ENCODE measurements at regions not wholly inside any gene's neighbourhood (a gene's known extent, or its start where the extent isn't known, plus 50 kb on each side); places are given as distances from the start of the nearest gene placed in this dataset.

DNA sequence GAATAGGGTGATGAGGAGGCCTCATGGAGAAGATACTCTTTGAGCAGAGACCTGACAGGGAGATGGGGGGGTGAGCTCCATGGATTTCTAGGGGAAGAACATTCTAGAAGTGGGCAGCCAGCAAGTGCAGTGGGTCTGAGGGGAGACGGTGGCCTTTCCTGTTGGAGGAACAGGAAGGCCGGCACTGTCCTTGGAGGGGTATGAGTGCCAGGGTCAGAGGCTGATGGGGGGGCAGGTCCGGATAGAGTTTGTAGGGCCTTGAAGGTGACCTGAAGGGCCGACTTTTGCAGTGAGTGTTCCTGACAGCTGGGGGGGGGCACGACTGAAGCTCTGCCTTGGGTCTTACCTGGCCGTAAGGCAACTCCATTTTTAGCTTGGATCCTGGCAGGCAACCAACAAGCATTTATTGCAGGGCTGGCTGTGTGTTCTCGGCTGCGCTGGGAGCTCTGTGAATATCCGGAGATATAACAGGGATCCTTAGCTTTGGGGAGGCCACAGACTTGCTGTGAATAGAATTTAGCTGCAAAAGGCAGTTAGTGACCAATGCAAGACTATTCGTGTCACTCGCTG, 130.6 kb downstream of the MRPS6 start:
- H3K9me3 ChIP-seq = no peaks in the 10 kb centered on the region
- DNase-seq (ENCODE audit: low spot score in 2 of 2) = no peak
- H3K27ac ChIP-seq = no peak overlapping the region
- H3K4me1 ChIP-seq = peaks cover 20% of the 10 kb centered on the region
- H3K4me3 ChIP-seq = no peak overlapping the region
- H3K27me3 ChIP-seq = no peaks in the 10 kb centered on the region
- no peak for TF ChIP-seq POLR2A (IDR thresholded peaks at IDR 0.05)
- no peak for TF ChIP-seq EP300 (IDR thresholded peaks at IDR 0.05)
- no peak for TF ChIP-seq CTCF (IDR thresholded peaks at IDR 0.05)
- no peak for TF ChIP-seq POLR2AphosphoS5 (IDR thresholded peaks at IDR 0.05)
- 85% methylated on average over 11 of the region's 11 CpGs for WGBS
- no peaks in the 10 kb centered on the region for H3K36me3 ChIP-seq

DNA sequence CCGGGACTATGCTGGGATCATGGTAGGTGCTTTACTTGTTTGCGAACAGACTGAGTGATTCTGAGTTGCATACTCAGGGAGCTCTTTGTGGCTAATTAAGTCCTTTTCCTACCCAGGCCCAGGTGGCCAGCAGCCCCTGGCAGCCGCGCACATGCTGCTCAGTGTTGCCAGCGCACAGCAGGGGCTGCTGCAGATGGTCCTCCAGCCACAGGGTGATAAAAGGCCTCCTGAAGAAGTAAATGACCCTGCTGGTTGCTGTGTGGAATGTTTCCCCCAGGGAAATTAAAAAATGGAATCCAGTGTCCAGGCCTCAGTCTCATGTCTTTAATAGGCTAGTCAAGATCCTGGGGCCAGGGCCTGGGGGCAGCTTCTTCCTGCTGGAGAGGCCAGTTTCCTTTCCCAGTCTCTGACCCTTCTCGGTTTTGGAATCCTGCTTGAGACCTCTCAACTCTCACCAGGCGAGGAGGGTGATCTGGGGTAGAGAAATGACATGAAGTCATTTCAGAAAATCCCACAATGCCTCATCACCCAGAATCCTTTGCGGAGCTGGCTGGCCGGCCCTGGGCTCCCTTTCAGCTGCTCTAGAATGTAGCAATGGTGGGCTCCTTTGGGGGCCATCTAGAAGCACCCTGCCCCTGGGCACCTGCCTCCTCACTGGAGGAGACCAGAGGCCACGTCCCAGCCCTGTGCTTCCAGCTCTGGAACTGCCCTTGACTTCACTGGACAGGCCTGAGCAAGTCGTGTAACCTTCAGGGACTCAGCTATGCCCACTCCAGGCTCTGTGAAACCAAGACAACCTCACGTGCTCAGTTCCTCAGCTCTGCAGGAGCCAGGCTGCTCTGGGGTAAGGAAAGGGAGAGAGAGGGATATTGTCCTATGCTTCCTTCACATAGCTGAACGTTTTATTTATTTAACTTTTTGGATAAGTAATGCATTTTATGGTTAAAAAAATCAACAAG, 131.4 kb downstream of the MRPS6 start:
- Histone ChIP-seq H3K9me3 (no peaks in the 10 kb centered on the region), H3K4me1 (peaks cover 20% of the 10 kb centered on the region), H3K36me3 (no peaks in the 10 kb centered on the region), H3K4me3 (no peak overlapping the region), H3K27ac (no peak overlapping the region), H3K27me3 (no peaks in the 10 kb centered on the region)
- WGBS = 93% methylated on average over 13 of the region's 13 CpGs
- DNase-seq (ENCODE audit: low spot score in 2 of 2) = no peak
- no peak for TF ChIP-seq EP300 (IDR thresholded peaks at IDR 0.05)
- no peak for TF ChIP-seq POLR2A (IDR thresholded peaks at IDR 0.05)
- TF ChIP-seq CTCF (IDR thresholded peaks at IDR 0.05) = no peak
- no peak for TF ChIP-seq POLR2AphosphoS5 (IDR thresholded peaks at IDR 0.05)

DNA sequence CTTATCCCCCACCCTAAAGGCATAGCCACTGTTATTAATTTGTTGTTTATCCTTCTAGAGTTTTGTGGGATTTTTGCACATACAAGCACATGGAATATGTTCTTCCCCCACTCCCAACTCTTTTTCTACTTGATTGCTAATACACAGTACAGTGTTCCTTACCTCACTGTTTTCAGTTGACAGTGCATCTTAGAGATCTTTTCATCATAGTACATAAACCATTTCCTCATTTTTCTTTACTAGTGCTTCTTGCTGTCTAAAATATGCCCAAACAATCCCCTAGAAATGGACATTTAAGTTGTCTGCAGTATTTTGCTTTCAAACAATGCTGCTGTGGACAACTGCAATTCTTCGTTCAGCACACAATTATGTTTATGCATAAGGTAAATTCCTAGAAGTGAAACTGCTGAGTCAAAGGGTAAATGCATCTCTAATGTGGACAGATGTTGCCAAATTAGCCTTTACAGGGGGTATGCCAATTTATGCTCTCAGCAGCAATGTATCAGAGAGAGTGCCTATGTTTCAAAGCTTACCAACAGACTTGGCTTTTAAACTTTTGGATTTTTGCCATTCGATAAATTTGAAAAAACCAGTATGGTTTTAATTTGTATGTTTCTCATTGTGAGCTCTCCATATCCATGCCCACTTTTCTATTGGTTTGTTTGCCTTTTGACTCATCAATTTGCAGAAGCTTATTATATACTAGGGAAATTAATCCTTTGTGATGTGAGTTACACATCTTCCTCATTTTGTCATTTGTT, 132.6 kb downstream of the MRPS6 start:
- 60% methylated on average over 2 of the region's 2 CpGs for WGBS
- TF ChIP-seq POLR2A (IDR thresholded peaks at IDR 0.05) (no peak), EP300 (IDR thresholded peaks at IDR 0.05) (no peak), CTCF (IDR thresholded peaks at IDR 0.05) (no peak), POLR2AphosphoS5 (IDR thresholded peaks at IDR 0.05) (no peak)
- no peaks in the 10 kb centered on the region for H3K36me3 ChIP-seq
- H3K4me1 ChIP-seq = peaks cover 20% of the 10 kb centered on the region
- no peak overlapping the region for H3K27ac ChIP-seq
- no peak for DNase-seq (ENCODE audit: low spot score in 2 of 2)
- no peak overlapping the region for H3K4me3 ChIP-seq
- H3K9me3 ChIP-seq = no peaks in the 10 kb centered on the region
- no peaks in the 10 kb centered on the region for H3K27me3 ChIP-seq

- Histone ChIP-seq H3K4me3 (no peak overlapping the region), H3K36me3 (no peaks in the 10 kb centered on the region), H3K4me1 (no peaks in the 10 kb centered on the region), H3K27me3 (no peaks in the 10 kb centered on the region), H3K9me3 (no peaks in the 10 kb centered on the region), H3K27ac (no peak overlapping the region)
- TF ChIP-seq CTCF (IDR thresholded peaks at IDR 0.05) (no peak), POLR2A (IDR thresholded peaks at IDR 0.05) (no peak), POLR2AphosphoS5 (IDR thresholded peaks at IDR 0.05) (no peak), EP300 (IDR thresholded peaks at IDR 0.05) (no peak)
- DNase-seq (ENCODE audit: low spot score in 2 of 2) = no peak
These were observed 140.6 kb downstream of the MRPS6 start for GRCh38 chr21:34213959-34214358.

GRCh38 chr21:34215501-34215900, 142.1 kb downstream of the MRPS6 start:
- Histone ChIP-seq H3K4me1 (no peaks in the 10 kb centered on the region), H3K4me3 (no peak overlapping the region), H3K27me3 (peaks cover 3% of the 10 kb centered on the region), H3K9me3 (no peaks in the 10 kb centered on the region), H3K27ac (no peak overlapping the region), H3K36me3 (no peaks in the 10 kb centered on the region)
- 51% methylated on average over 4 of the region's 4 CpGs for WGBS
- DNase-seq (ENCODE audit: low spot score in 2 of 2) = no peak
- TF ChIP-seq POLR2AphosphoS5 (IDR thresholded peaks at IDR 0.05) (no peak), POLR2A (IDR thresholded peaks at IDR 0.05) (no peak), EP300 (IDR thresholded peaks at IDR 0.05) (no peak), CTCF (IDR thresholded peaks at IDR 0.05) (no peak)
